Spleen (tissue), 11 donors: ENCODE measurements at regions not wholly inside any gene's neighbourhood (a gene's known extent, or its start where the extent isn't known, plus 50 kb on each side); places are given as distances from the start of the nearest gene placed in this dataset.

Source experiments
- DNase-seq: peaks from one replicate; pipeline ENCODE4 v3.0.0-alpha.2; 2020
- H3K27ac ChIP-seq, 8 donors: fragments of 200-600 bp; sonication (generic) in 7 of 8; 1 replicate in 4 of 8; 2 replicates in 4 of 8; pipeline versions ENCODE4 v1.5.0 to v1.8.0; 2016 to 2021; ENCODE audit warnings: inconsistent platforms in 4 of 8, mild to moderate bottlenecking in 4 of 8, moderate library complexity in 1 of 8
- H3K27me3 ChIP-seq, 7 donors: fragments of 200-600 bp; sonication (generic) in 6 of 7; replicated peaks in 1 of 7; 1 replicate in 4 of 7; 2 replicates in 3 of 7; pipeline versions ENCODE4 v1.5.0 to v1.8.0; 2016 to 2021; ENCODE audit warnings: inconsistent platforms in 3 of 7, mild to moderate bottlenecking in 1 of 7
- H3K36me3 ChIP-seq, 6 donors: fragments of 200-600 bp; sonication (generic) in 5 of 6; 1 replicate in 4 of 6; 2 replicates in 2 of 6; pipeline versions ENCODE4 v1.5.0 to v1.8.0; 2016 to 2021; ENCODE audit warnings: inconsistent platforms in 2 of 6
- H3K4me1 ChIP-seq, 6 donors: fragments of 200-600 bp; sonication (generic) in 5 of 6; 1 replicate in 3 of 6; 2 replicates in 3 of 6; pipeline versions ENCODE4 v1.5.0 to v1.8.0; 2016 to 2021; ENCODE audit warnings: inconsistent platforms in 3 of 6
- H3K4me3 ChIP-seq, 8 donors: fragments of 200-600 bp; sonication (generic) in 7 of 8; 1 replicate in 4 of 8; 2 replicates in 4 of 8; pipeline versions ENCODE4 v1.5.0 to v1.8.0; 2016 to 2021; ENCODE audit warnings: inconsistent platforms in 4 of 8, mild to moderate bottlenecking in 4 of 8, moderate library complexity in 2 of 8
- H3K9me3 ChIP-seq, 8 donors: fragments of 200-600 bp; sonication (generic) in 7 of 8; 1 replicate in 4 of 8; 2 replicates in 4 of 8; pipeline versions ENCODE4 v1.5.0 to v1.8.0; 2016 to 2021; ENCODE audit warnings: inconsistent platforms in 4 of 8
- CTCF ChIP-seq, 11 experiments: fragments of 200-600 bp in 7 of 11; fragments of 450-650 bp in 4 of 11; sonication (generic) in 4 of 11; IDR thresholded peaks in 8 of 11; conservative IDR thresholded peaks in 3 of 11; 1 replicate in 7 of 11; 2 replicates in 4 of 11; pipeline versions ENCODE4 v1.4.0 to v1.8.0; 2016 to 2021; ENCODE audit warnings: antibody characterized with exemption in 11 of 11, inconsistent platforms in 4 of 11, mild to moderate bottlenecking in 1 of 11
- POLR2A ChIP-seq, 3 donors: fragments of 450-650 bp; IDR thresholded peaks; one replicate each; pipeline ENCODE4 v1.5.1; 2017; ENCODE audit warnings: antibody characterized with exemption in 3 of 3, mild to moderate bottlenecking in 1 of 3
- POLR2AphosphoS5 ChIP-seq, 3 donors: sonication (generic); formaldehyde crosslinking; IDR thresholded peaks; one replicate each; pipeline ENCODE4 v1.5.1; 2017; ENCODE audit warnings: antibody characterized with exemption in 3 of 3
- WGBS, 5 donors: extraction: QIAGEN DNeasy Blood & Tissue Kit in 3 of 5; methylation state at CpG; one replicate each; pipeline versions ENCODE4 v1.1.5 to v1.1.7; 2013 to 2018; 5-methylcytosine and 5-hydroxymethylcytosine counted together
- intact Hi-C: fragments of 100-400 bp; cut with DNase I; formaldehyde crosslinking; loops from one replicate; pipeline ENCODE4 v1.15.0; 2023; ENCODE audit warnings: low total_unique reads
- donor health status: healthy with polysubstance abuse.
- donor health status: DM: no; HTN: no; CAD: no; lungs with moderate emphysema.
- donor health status: DM: no; HTN: no; CAD: no.
- donor health status: Bipolar disorder and iron deficiency.
- donor health status: healthy.
- donor health status: DM: no; HTN: no; CAD: no.
- donor health status: DM: yes; HTN: yes; CAD: no.

- Histone ChIP-seq H3K27ac (no peak overlapping the region), H3K36me3 (no peaks in the 10 kb centered on the region), H3K4me3 (no peak overlapping the region), H3K4me1 (peaks cover 0 to 14% (median 0%) of the 10 kb centered on the region in 6 donors), H3K27me3 (no peaks in the 10 kb centered on the region), H3K9me3 (no peaks in the 10 kb centered on the region)
- TF ChIP-seq POLR2AphosphoS5 (IDR thresholded peaks at IDR 0.05) = no peak
- no peak for TF ChIP-seq CTCF (IDR thresholded peaks at IDR 0.05 in 8 of 11, conservative IDR thresholded peaks at IDR 0.05 in 3 of 11)
- TF ChIP-seq POLR2A (IDR thresholded peaks at IDR 0.05) = no peak
- intact Hi-C loops = no loop called here
- WGBS, 5 donors = 72 to 79% (median 78%) methylated on average over 1 of the region's 1 CpG
- no peak for DNase-seq
Observed at GRCh38 chr3:64818196-64818595, 130.4 kb upstream of the ADAMTS9 start.

GRCh38 chr3:64816355-64816754 is 128.6 kb upstream of the ADAMTS9 start:
- TF ChIP-seq POLR2AphosphoS5 (IDR thresholded peaks at IDR 0.05) = no peak
- no peak for TF ChIP-seq CTCF (IDR thresholded peaks at IDR 0.05 in 8 of 11, conservative IDR thresholded peaks at IDR 0.05 in 3 of 11)
- no peak for TF ChIP-seq POLR2A (IDR thresholded peaks at IDR 0.05)
- DNase-seq = no peak
- H3K27ac ChIP-seq = peak overlapping the region in 3 of 8 donors; percentile 33 to 72 (median 53)
- no peaks in the 10 kb centered on the region for H3K36me3 ChIP-seq
- WGBS, 5 donors = 79 to 97% (median 90%) methylated on average over 1 of the region's 1 CpG
- intact Hi-C loops = no loop called here
- H3K9me3 ChIP-seq = no peaks in the 10 kb centered on the region
- H3K4me1 ChIP-seq = peaks cover 0 to 4% (median 0%) of the 10 kb centered on the region in 6 donors
- no peaks in the 10 kb centered on the region for H3K27me3 ChIP-seq
- no peak overlapping the region for H3K4me3 ChIP-seq

GRCh38 chr3:64815789-64816188 is 128.0 kb upstream of the ADAMTS9 start:
- H3K9me3 ChIP-seq = no peaks in the 10 kb centered on the region
- H3K27ac ChIP-seq = peak overlapping the region in 5 of 8 donors; percentile 19 to 72 (median 33)
- WGBS, 5 donors = 60 to 69% (median 64%) methylated on average over 4 of the region's 4 CpGs
- peaks cover 0 to 4% (median 0%) of the 10 kb centered on the region in 6 donors for H3K4me1 ChIP-seq
- no peak overlapping the region for H3K4me3 ChIP-seq
- H3K27me3 ChIP-seq = no peaks in the 10 kb centered on the region
- H3K36me3 ChIP-seq = no peaks in the 10 kb centered on the region
- no peak for TF ChIP-seq CTCF (IDR thresholded peaks at IDR 0.05 in 8 of 11, conservative IDR thresholded peaks at IDR 0.05 in 3 of 11)
- no peak for TF ChIP-seq POLR2AphosphoS5 (IDR thresholded peaks at IDR 0.05)
- TF ChIP-seq POLR2A (IDR thresholded peaks at IDR 0.05) = no peak
- DNase-seq = no peak
- intact Hi-C loops = no loop called here

- Histone ChIP-seq H3K4me3 (no peak overlapping the region), H3K4me1 (peaks cover 0 to 4% (median 0%) of the 10 kb centered on the region in 6 donors), H3K27ac (peak overlapping the region in 5 of 8 donors; percentile 8 to 72 (median 20)), H3K27me3 (no peaks in the 10 kb centered on the region), H3K9me3 (no peaks in the 10 kb centered on the region), H3K36me3 (no peaks in the 10 kb centered on the region)
- WGBS, 5 donors = 54 to 72% (median 57%) methylated on average over 3 of the region's 3 CpGs
- peak in 1 of 11 experiments; percentile 11 for TF ChIP-seq CTCF (IDR thresholded peaks at IDR 0.05 in 8 of 11, conservative IDR thresholded peaks at IDR 0.05 in 3 of 11)
- TF ChIP-seq POLR2AphosphoS5 (IDR thresholded peaks at IDR 0.05) = peak in 1 of 3 donors; percentile 58
- TF ChIP-seq POLR2A (IDR thresholded peaks at IDR 0.05) = no peak
- no peak for DNase-seq
- intact Hi-C loops = no loop called here
Observed at GRCh38 chr3:64815195-64815631, 127.4 kb upstream of the ADAMTS9 start.
